ENCODE measurements at regions not wholly inside any gene's neighbourhood (a gene's known extent, or its start where the extent isn't known, plus 50 kb on each side); places are given as distances from the start of the nearest gene placed in this dataset.
A peak's percentile ranks its signal among the peaks of the same experiment; 100 is the strongest.

DNA sequence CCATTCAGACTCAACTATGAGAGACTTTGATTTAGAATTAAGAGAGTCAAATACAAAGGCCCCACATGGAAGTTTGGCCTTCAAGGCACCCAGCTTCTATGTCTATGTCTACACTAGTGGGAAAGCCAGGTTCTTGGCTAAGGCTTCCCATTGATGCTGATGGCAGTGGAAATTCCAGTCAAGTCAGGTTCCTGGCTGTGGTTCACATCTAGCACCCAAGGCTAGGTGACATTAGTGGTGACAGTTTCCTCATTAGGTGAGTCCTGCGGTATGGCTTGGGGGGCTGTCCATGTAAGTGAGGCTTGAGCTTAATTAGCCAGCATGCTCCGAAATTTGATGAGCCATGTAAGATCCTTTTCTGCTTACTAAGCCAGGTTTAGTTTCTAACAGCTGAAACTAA is 460.9 kb downstream of the RMST start:
- DNase-seq (ENCODE audit: low spot score) (no peak), FAIRE-seq (no peak)

DNA sequence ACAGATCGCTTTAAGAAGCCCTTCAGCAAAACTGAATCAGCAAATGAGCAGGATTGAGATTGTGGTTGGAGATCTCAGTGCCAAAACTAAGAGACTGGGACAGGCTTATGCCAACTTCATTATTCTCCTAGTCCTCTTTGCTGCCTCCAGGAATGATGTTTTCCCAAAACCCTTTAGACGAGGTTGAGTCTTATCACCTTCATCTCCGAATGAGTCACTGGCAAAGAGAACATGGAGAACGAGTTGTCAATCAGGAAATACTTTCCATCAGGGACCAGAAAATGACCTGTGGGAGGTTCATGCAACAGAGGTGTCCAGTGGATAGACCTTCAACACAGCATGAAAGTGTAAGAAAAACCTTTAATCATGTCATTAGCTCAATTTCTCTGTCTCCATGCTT is 461.5 kb downstream of the RMST start:
- FAIRE-seq, result no peak
- DNase-seq (ENCODE audit: low spot score), result no peak

GRCh38 chr12:97927977-97928376 is 465.4 kb downstream of the RMST start:
- FAIRE-seq (no peak), DNase-seq (ENCODE audit: low spot score) (no peak)

DNA sequence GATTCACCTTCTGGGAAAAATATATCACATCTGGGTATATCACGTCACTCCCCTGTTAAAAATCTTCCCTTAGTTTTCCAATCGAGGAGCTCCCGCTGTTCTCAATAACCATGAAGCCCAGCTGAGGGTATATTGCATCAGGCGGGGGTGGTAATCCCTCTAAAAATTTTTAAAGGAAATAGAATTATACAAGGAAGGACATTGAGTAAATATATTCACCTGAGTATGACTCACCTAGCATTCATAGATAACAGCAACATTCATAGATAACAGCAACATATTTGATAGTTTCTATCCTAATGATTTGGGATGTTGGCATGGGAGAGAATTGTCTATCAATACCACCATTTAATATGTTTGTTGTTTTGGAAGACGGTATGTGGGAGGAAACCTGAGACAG is 473.6 kb downstream of the RMST start:
- FAIRE-seq (no peak), DNase-seq (ENCODE audit: low spot score) (no peak)

- FAIRE-seq, result no peak
These were observed 475.4 kb downstream of the RMST start for GRCh38 chr12:97938031-97938430.

GRCh38 chr12:97939156-97939555 is 476.6 kb downstream of the RMST start:
- FAIRE-seq (no peak), DNase-seq (ENCODE audit: low spot score) (peak; percentile 14)

More at GRCh38 chr12:97938031-97938430, 475.4 kb downstream of the RMST start:
- no peak for DNase-seq (ENCODE audit: low spot score)

DNA sequence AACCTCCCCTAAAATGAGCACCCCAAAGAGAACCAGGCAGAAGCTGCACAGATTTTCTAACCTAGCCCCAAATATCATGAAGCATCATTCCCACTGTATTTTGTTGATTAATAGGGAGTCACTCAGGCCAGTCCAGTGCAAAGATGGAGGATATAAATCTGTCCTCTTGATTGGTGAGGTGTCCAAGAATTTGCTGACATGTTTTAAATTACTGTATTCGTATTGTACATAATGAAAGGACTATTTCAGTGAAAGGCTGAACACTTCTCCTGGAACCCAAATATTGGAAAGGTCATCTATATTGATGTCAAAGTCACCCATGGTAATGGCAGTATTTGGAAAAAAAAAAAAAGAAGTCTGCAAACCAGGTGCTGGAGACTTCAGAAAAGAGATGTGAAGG is 477.5 kb downstream of the RMST start:
- DNase-seq (ENCODE audit: low spot score) (no peak), FAIRE-seq (no peak)

- peak; percentile 31 for DNase-seq (ENCODE audit: low spot score)
- no peak for FAIRE-seq
These were observed 478.0 kb downstream of the RMST start for GRCh38 chr12:97940629-97941028.

DNA sequence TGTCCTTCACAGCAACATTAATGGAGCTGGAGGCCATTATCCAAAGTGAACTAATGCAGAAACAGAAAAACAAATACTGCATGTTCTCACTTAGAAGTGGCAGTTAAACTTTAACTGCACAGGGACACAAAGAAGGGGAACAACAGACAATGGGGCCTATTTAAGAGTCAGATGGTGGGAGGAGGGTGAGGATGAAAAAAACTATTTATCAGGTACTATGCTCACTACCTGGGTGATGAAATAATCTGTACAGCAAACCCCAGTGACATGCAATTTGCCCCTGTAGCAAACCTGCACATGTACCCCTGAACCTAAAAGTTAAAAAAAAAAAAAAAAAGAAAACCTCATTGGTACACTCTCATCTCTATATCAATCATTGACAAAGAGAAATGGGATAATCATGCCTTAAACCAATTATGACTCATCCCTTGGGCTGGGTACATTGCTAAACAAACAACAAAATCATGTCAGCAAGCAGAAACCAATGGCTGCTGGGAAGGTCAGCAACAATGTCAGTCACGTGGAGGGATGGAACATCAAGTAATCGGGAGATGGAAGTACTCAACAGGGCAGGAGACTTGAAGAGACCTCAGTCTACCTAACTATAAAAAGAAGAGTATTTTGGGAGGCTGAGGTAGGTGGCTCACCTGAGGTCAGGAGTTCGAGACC is 479.2 kb downstream of the RMST start:
- DNase-seq (ENCODE audit: low spot score) (no peak), FAIRE-seq (no peak)

GRCh38 chr12:97943359-97943758 is 480.8 kb downstream of the RMST start:
- DNase-seq (ENCODE audit: low spot score) (no peak), FAIRE-seq (no peak)

DNA sequence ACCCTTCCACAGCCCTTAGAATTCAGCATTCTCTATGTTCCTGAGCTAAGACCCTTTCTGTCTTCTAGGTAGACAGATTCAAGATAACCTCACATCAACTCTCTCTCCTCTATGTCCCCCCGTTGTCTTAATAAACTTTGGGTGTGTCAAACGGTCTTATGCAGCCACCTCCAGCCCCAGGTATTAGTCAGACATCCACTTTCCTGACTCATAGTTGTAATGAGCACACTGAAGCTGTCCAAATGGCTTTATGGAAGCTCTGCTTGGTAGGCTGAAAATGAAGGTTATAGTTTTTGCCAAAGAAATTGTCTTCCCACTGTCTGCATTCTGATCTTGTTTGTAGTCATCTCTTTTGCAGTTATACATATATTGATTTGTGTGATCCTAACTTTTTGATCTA is 482.0 kb downstream of the RMST start:
- no peak for FAIRE-seq
- peak; percentile 30 for DNase-seq (ENCODE audit: low spot score)

GRCh38 chr12:97946701-97947100 is 484.1 kb downstream of the RMST start:
- DNase-seq (ENCODE audit: low spot score) (no peak), FAIRE-seq (no peak)

DNA sequence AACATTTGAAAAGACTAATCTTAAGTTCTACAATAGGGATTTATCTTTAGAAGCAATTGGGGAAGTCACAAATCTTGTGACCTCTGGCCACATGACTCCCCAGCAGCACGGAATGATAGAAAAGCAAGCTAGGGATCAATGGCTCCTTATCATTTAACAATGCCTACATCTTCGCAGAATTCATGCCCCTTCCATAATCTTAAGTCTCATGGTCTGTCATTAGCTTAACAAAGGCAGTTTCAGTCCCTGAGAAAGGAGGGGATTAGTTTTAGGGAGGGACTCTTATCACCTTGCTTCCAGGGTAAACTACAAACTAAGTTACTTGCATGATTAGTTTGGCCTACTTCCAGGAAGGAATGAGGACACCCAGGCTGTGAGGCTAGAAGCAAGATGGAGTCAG is 486.0 kb downstream of the RMST start:
- no peak for DNase-seq (ENCODE audit: low spot score)
- FAIRE-seq, result no peak

- FAIRE-seq, result no peak
These were observed 488.6 kb downstream of the RMST start for GRCh38 chr12:97951239-97951638.

GRCh38 chr12:97951717-97952116 is 489.1 kb downstream of the RMST start:
- FAIRE-seq (no peak), DNase-seq (ENCODE audit: low spot score) (no peak)

More at GRCh38 chr12:97951239-97951638, 488.6 kb downstream of the RMST start:
- no peak for DNase-seq (ENCODE audit: low spot score)

DNA sequence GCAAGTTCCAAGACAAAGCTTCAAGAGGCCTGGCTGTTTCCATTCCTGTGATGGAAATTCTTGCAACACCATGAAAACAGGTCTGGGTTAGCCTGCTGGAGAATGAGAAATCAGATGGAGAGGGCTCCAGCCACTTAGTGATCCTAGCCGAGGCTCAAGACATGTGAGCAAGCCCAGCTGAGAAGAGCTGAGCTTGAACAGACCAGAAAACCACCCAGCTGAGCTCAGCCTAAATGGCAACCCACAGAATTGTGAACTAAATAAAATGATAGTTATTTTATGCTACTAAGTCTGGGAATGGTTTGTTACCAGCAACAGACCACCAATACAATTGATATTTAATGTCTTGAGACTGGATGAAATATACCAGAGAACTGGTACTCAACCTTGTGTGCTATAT is 494.5 kb downstream of the RMST start:
- FAIRE-seq (no peak), DNase-seq (ENCODE audit: low spot score) (no peak)

- DNase-seq (ENCODE audit: low spot score) (no peak), FAIRE-seq (no peak)
These were observed 497.6 kb downstream of the RMST start for GRCh38 chr12:97960225-97960624.

GRCh38 chr12:97960741-97961608 is 498.4 kb downstream of the RMST start:
- FAIRE-seq (no peak), DNase-seq (ENCODE audit: low spot score) (peak; percentile 14)

GRCh38 chr12:97967831-97968230 is 505.2 kb downstream of the RMST start:
- DNase-seq (ENCODE audit: low spot score) (no peak), FAIRE-seq (no peak)

GRCh38 chr12:97968641-97969197 is 506.1 kb downstream of the RMST start:
- no peak for DNase-seq (ENCODE audit: low spot score)
- no peak for FAIRE-seq

GRCh38 chr12:97977870-97978405 is 515.3 kb downstream of the RMST start:
- DNase-seq (ENCODE audit: low spot score) (no peak), FAIRE-seq (no peak)

DNA sequence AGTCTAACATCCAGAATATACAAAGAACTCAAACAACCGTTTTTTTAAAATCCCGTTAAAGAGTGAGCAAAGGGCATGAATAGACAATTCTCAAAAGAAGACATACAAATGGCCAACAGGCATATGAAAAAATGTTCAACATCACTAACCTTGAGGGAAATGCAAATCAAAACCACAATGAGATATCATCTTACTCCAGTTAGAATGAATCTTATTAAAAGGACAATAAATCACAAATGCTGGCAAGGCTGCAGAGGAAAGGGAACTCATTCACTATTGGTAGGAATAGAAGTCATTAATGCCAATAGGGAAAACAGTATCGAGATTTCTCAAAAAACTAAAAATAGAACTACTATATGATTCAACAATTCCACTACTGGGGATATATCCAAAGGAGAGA is 520.1 kb downstream of the RMST start:
- FAIRE-seq, result no peak
- DNase-seq (ENCODE audit: low spot score), result no peak
